Panc1 (cell line): ENCODE measurements at regions not wholly inside any gene's neighbourhood (a gene's known extent, or its start where the extent isn't known, plus 50 kb on each side); places are given as distances from the start of the nearest gene placed in this dataset.

ENCODE experiments used
- ATAC-seq: fragments of 200-7000 bp; cut with Tn5 transposase; 2 replicates; pipeline ENCODE4 v1.9.1; 2020; ENCODE audit warnings: mild to moderate bottlenecking, moderate library complexity
- BruUV-seq: library from RNA; stranded (reverse); fragments of 400-500 nt; replicated peaks from 2 replicates; lab custom pipeline; 2021; lab: Mats Ljungman, UMichigan
- CTCF ChIA-PET: fragments of 300-600 bp; sonication (Branson Sonifier 250); formaldehyde crosslinking; loops from one replicate; lab custom pipeline; 2022; ENCODE audit warnings: antibody characterized with exemption; lab: Charles Lee
- POLR2A ChIA-PET: fragments of 300-600 bp; sonication (Branson Sonifier 250); formaldehyde crosslinking; loops from one replicate; lab custom pipeline; 2022; ENCODE audit warnings: antibody characterized with exemption; lab: Charles Lee
- DNase-seq: peaks from one replicate; pipeline ENCODE4 v3.0.0-alpha.2; 2010; ENCODE audit warnings: low read depth, low spot score
- H3K27ac ChIP-seq: 2 replicates; pipeline ENCODE4 v1.5.1; 2011; ENCODE audit warnings: mild to moderate bottlenecking, low read length, inconsistent platforms
- H3K27me3 ChIP-seq: fragments of 200-500 bp; sonication (Bioruptor generic); 2 replicates; pipeline ENCODE4 v1.6.0; 2014; ENCODE audit warnings: low read length, inconsistent platforms; ENCODE audit not compliant: control insufficient read depth, insufficient read depth
- H3K36me3 ChIP-seq: fragments of 200-500 bp; sonication (Bioruptor generic); 2 replicates; pipeline ENCODE4 v1.5.1; 2014; ENCODE audit warnings: inconsistent platforms, mild to moderate bottlenecking, low read length, moderate library complexity; ENCODE audit not compliant: control insufficient read depth, insufficient read depth
- H3K4me1 ChIP-seq: 2 replicates; pipeline ENCODE4 v1.5.1; 2011; ENCODE audit warnings: inconsistent platforms, mild to moderate bottlenecking, low read length, moderate library complexity; ENCODE audit not compliant: control insufficient read depth, insufficient read depth
- H3K4me3 ChIP-seq, 2 experiments: 2 replicates each; pipeline ENCODE4 v1.5.1; 2011 to 2012; ENCODE audit warnings: low read depth in 2 of 2, low read length in 2 of 2, mild to moderate bottlenecking in 2 of 2, inconsistent platforms in 1 of 2, moderate library complexity in 1 of 2
- H3K9me3 ChIP-seq: fragments of 200-500 bp; sonication (Bioruptor generic); 2 replicates; pipeline ENCODE4 v1.5.1; 2014; ENCODE audit warnings: low read depth, mild to moderate bottlenecking, inconsistent platforms, low read length, moderate library complexity; ENCODE audit not compliant: control insufficient read depth, insufficient read depth
- POLR2AphosphoS5 ChIP-seq: IDR thresholded peaks from 2 replicates; pipeline ENCODE4 v1.6.1; 2012; ENCODE audit warnings: mild to moderate bottlenecking, low read depth, low read length, moderate library complexity
- REST ChIP-seq, 2 experiments: IDR thresholded peaks; 2 replicates each; pipeline ENCODE4 v1.6.1; 2011 to 2012; ENCODE audit warnings: low read depth in 2 of 2, control low read depth in 1 of 2, low read length in 1 of 2, mild to moderate bottlenecking in 1 of 2, moderate library complexity in 1 of 2; ENCODE audit not compliant: insufficient read depth in 1 of 2
- SIN3A ChIP-seq: IDR thresholded peaks from 2 replicates; pipeline ENCODE4 v1.6.1; 2012; ENCODE audit warnings: low read depth, mild to moderate bottlenecking, low read length, moderate library complexity, borderline replicate concordance; ENCODE audit not compliant: insufficient read depth
- TCF7L2 ChIP-seq: IDR thresholded peaks from 2 replicates; pipeline ENCODE4 v1.6.1; 2011; ENCODE audit warnings: mild to moderate bottlenecking, low read depth, low read length, inconsistent platforms
- in situ Hi-C: cut with HindIII; loops from 2 replicates; pipeline ENCODE4 v1.10.0; 2016; ENCODE audit warnings: low sequenced_read_pairs, low pct_unique_long_range_greater_than_20kb
- intact Hi-C: fragments of 100-400 bp; cut with micrococcal nuclease; formaldehyde crosslinking; loops from one replicate; pipeline ENCODE4 v1.10.0; 2022; ENCODE audit not compliant: unreplicated experiment
- TF ChIP-seq, protein P1 (sequence below): fragments of 450-650 bp; IDR thresholded peaks from 2 replicates; pipeline ENCODE4 v1.5.1; 2017; ENCODE audit warnings: mild to moderate bottlenecking

GRCh38 chr1:224529844-224530243, 86.3 kb upstream of the CNIH3 start:
- intact Hi-C loops (no loop called here), in situ Hi-C loops (no loop called here)
- Histone ChIP-seq H3K36me3 (no peaks in the 10 kb centered on the region), H3K27ac (no peak overlapping the region), H3K27me3 (no peaks in the 10 kb centered on the region), H3K4me3 (no peak overlapping the region), H3K4me1 (peaks cover 8% of the 10 kb centered on the region; the same call in 1 of the 2 replicates), H3K9me3 (no peaks in the 10 kb centered on the region)
- DNase-seq (no peak), ATAC-seq (no peak)
- no TSS peak for BruUV-seq
- CTCF ChIA-PET, result no interaction called here
- TF ChIP-seq, protein P1, sequence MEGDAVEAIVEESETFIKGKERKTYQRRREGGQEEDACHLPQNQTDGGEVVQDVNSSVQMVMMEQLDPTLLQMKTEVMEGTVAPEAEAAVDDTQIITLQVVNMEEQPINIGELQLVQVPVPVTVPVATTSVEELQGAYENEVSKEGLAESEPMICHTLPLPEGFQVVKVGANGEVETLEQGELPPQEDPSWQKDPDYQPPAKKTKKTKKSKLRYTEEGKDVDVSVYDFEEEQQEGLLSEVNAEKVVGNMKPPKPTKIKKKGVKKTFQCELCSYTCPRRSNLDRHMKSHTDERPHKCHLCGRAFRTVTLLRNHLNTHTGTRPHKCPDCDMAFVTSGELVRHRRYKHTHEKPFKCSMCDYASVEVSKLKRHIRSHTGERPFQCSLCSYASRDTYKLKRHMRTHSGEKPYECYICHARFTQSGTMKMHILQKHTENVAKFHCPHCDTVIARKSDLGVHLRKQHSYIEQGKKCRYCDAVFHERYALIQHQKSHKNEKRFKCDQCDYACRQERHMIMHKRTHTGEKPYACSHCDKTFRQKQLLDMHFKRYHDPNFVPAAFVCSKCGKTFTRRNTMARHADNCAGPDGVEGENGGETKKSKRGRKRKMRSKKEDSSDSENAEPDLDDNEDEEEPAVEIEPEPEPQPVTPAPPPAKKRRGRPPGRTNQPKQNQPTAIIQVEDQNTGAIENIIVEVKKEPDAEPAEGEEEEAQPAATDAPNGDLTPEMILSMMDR, result no peak
- TF ChIP-seq POLR2AphosphoS5, result no peak
- TF ChIP-seq TCF7L2, result no peak
- TF ChIP-seq SIN3A, result no peak
- TF ChIP-seq REST (IDR thresholded peaks at IDR 0.05; ENCODE audit: insufficient read depth in 1 of 2, low read depth in 2 of 2, low read length in 1 of 2), result no peak
- POLR2A ChIA-PET, result no interaction called here

DNA sequence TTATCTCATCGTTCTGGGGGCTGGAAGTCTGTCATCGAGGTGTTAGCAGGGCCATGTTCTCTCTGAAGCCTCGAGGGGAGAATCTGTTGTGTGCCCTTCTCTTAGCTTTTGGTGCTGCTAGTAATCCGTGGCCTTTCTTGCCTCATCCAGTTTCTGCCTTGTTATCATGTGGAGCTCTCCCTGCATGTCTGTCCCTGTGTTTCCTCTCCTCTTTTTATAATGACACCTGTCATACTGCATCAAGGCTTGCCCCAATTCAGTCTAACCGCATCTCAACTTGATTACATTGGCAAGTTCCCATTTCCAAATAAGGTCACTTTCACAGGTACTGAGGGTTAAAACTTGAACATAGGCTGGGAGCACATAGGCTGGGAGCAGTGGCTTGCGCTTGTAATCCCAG, 82.6 kb upstream of the CNIH3 start:
- POLR2A ChIA-PET, result no interaction called here
- in situ Hi-C loops, result no loop called here

More for the DNA sequence above, 82.6 kb upstream of the CNIH3 start:
- Histone ChIP-seq H3K4me3 (no peak overlapping the region), H3K9me3 (no peaks in the 10 kb centered on the region), H3K4me1 (peaks cover 8% of the 10 kb centered on the region; the same call in 1 of the 2 replicates), H3K27me3 (no peaks in the 10 kb centered on the region), H3K36me3 (no peaks in the 10 kb centered on the region), H3K27ac (no peak overlapping the region)
- DNase-seq, result no peak
- no peak for ATAC-seq
- TF ChIP-seq, protein P1, result no peak
- intact Hi-C loops, result no loop called here
- CTCF ChIA-PET, result no interaction called here
- no TSS peak for BruUV-seq
